ENCODE measurements at regions not wholly inside any gene's neighbourhood (a gene's known extent, or its start where the extent isn't known, plus 50 kb on each side); places are given as distances from the start of the nearest gene placed in this dataset.

- ChIA-PET POLR2A (no interaction called here), CTCF (no interaction called here)
- no peak for DNase-seq
- H3K4me3 ChIP-seq (ENCODE audit: low read depth, low read length): no peak overlapping the region
- Mint-ChIP-seq H3K27me3 (ENCODE audit: insufficient read depth, unreplicated experiment) (no peaks in the 10 kb centered on the region), H3K27ac (ENCODE audit: unreplicated experiment) (no peak overlapping the region), H3K4me3 (ENCODE audit: unreplicated experiment) (no peak overlapping the region), H3K36me3 (ENCODE audit: insufficient read depth, unreplicated experiment) (no peaks in the 10 kb centered on the region), H3K4me1 (ENCODE audit: low read depth, unreplicated experiment) (no peaks in the 10 kb centered on the region), H3K9me3 (ENCODE audit: unreplicated experiment) (peaks cover 9% of the 10 kb centered on the region)
- no peaks in the 10 kb centered on the region for H3K36me3 ChIP-seq (ENCODE audit: control insufficient read depth, insufficient read depth, low read length)
- no peaks in the 10 kb centered on the region for H3K4me1 ChIP-seq
- no peaks in the 10 kb centered on the region for H3K27me3 ChIP-seq (replicated peaks; ENCODE audit: control insufficient read depth, insufficient read depth, low read length)
- 0 out of 2 replicates have a peak, but pooled peaks cover 5% of the 10 kb centered on the region for H3K9me3 ChIP-seq
- intact Hi-C loops (cut with micrococcal nuclease; ENCODE audit: unreplicated experiment): no loop called here
- TF ChIP-seq CTCF (IDR thresholded peaks at IDR 0.05; ENCODE audit: insufficient read depth in 1 of 2, low read depth in 1 of 2, low read length in 1 of 2, severe bottlenecking in 1 of 2, unreplicated experiment in 1 of 2): no peak
- no TSS peak for BruUV-seq (replicated peaks)
Measured at GRCh38 chr3:104907507-104907906, 459.2 kb upstream of the ALCAM start.

- Mint-ChIP-seq H3K36me3 (ENCODE audit: insufficient read depth, unreplicated experiment) (no peaks in the 10 kb centered on the region), H3K9me3 (ENCODE audit: unreplicated experiment) (no peaks in the 10 kb centered on the region), H3K27ac (ENCODE audit: unreplicated experiment) (no peak overlapping the region), H3K27me3 (ENCODE audit: insufficient read depth, unreplicated experiment) (no peaks in the 10 kb centered on the region), H3K4me3 (ENCODE audit: unreplicated experiment) (no peak overlapping the region), H3K4me1 (ENCODE audit: low read depth, unreplicated experiment) (no peaks in the 10 kb centered on the region)
- Histone ChIP-seq H3K4me3 (ENCODE audit: low read depth, low read length) (no peak overlapping the region), H3K4me1 (no peaks in the 10 kb centered on the region), H3K9me3 (no peaks in the 10 kb centered on the region), H3K36me3 (ENCODE audit: control insufficient read depth, insufficient read depth, low read length) (no peaks in the 10 kb centered on the region), H3K27me3 (replicated peaks; ENCODE audit: control insufficient read depth, insufficient read depth, low read length) (no peaks in the 10 kb centered on the region)
- CTCF ChIA-PET: no interaction called here
- TF ChIP-seq CTCF (IDR thresholded peaks at IDR 0.05; ENCODE audit: insufficient read depth in 1 of 2, low read depth in 1 of 2, low read length in 1 of 2, severe bottlenecking in 1 of 2, unreplicated experiment in 1 of 2): no peak
- POLR2A ChIA-PET: no interaction called here
- DNase-seq: no peak
- BruUV-seq (replicated peaks): no TSS peak
- intact Hi-C loops (cut with micrococcal nuclease; ENCODE audit: unreplicated experiment): no loop called here
Measured at GRCh38 chr3:104908761-104909160, 457.9 kb upstream of the ALCAM start.

GRCh38 chr3:104909198-104909597 lies 457.5 kb upstream of the ALCAM start:
- H3K36me3 Mint-ChIP-seq (ENCODE audit: insufficient read depth, unreplicated experiment): no peaks in the 10 kb centered on the region
- no peak overlapping the region for H3K4me3 ChIP-seq (ENCODE audit: low read depth, low read length)
- no peak overlapping the region for H3K27ac Mint-ChIP-seq (ENCODE audit: unreplicated experiment)
- POLR2A ChIA-PET: no interaction called here
- TF ChIP-seq CTCF (IDR thresholded peaks at IDR 0.05; ENCODE audit: insufficient read depth in 1 of 2, low read depth in 1 of 2, low read length in 1 of 2, severe bottlenecking in 1 of 2, unreplicated experiment in 1 of 2): no peak
- H3K27me3 Mint-ChIP-seq (ENCODE audit: insufficient read depth, unreplicated experiment): no peaks in the 10 kb centered on the region
- no peaks in the 10 kb centered on the region for H3K36me3 ChIP-seq (ENCODE audit: control insufficient read depth, insufficient read depth, low read length)
- no peaks in the 10 kb centered on the region for H3K4me1 Mint-ChIP-seq (ENCODE audit: low read depth, unreplicated experiment)
- H3K4me1 ChIP-seq: no peaks in the 10 kb centered on the region
- no peak overlapping the region for H3K4me3 Mint-ChIP-seq (ENCODE audit: unreplicated experiment)
- CTCF ChIA-PET: no interaction called here
- DNase-seq: no peak
- no peaks in the 10 kb centered on the region for H3K9me3 Mint-ChIP-seq (ENCODE audit: unreplicated experiment)
- no peaks in the 10 kb centered on the region for H3K9me3 ChIP-seq
- intact Hi-C loops (cut with micrococcal nuclease; ENCODE audit: unreplicated experiment): no loop called here
- H3K27me3 ChIP-seq (replicated peaks; ENCODE audit: control insufficient read depth, insufficient read depth, low read length): no peaks in the 10 kb centered on the region
- no TSS peak for BruUV-seq (replicated peaks)

Data from Caco-2 (cell line).